ENCODE measurements at regions not wholly inside any gene's neighbourhood (a gene's known extent, or its start where the extent isn't known, plus 50 kb on each side); places are given as distances from the start of the nearest gene placed in this dataset.

GRCh38 chr3:159731254-159731653, 257.4 kb upstream of the IL12A start:
- H3K27ac Mint-ChIP-seq, result no peak overlapping the region
- Histone ChIP-seq H3K27ac (ENCODE audit: low read length) (no peak overlapping the region), H3K9me3 (ENCODE audit: control insufficient read depth, insufficient read depth, low read length) (no peaks in the 10 kb centered on the region), H3K4me3 (ENCODE audit: low read length) (no peak overlapping the region), H3K27me3 (ENCODE audit: control insufficient read depth, insufficient read depth, low read length) (no peaks in the 10 kb centered on the region), H3K4me1 (ENCODE audit: control insufficient read depth, insufficient read depth, low read length) (no peaks in the 10 kb centered on the region), H3K36me3 (ENCODE audit: control insufficient read depth, insufficient read depth, low read length) (no peaks in the 10 kb centered on the region)
- 89% methylated on average over 6 of the region's 6 CpGs for WGBS (ENCODE audit: insufficient coverage)
- DNase-seq (no peak), ATAC-seq (no peak)
- intact Hi-C loops (cut with micrococcal nuclease), result no loop called here
- no peaks in the 10 kb centered on the region for H3K36me3 Mint-ChIP-seq
- H3K27me3 Mint-ChIP-seq (ENCODE audit: low read depth in 2 of 2), result peaks cover 0 to 2% of the 10 kb centered on the region in 2 donors
- no peak overlapping the region for H3K4me3 Mint-ChIP-seq
- TF ChIP-seq, protein P1, sequence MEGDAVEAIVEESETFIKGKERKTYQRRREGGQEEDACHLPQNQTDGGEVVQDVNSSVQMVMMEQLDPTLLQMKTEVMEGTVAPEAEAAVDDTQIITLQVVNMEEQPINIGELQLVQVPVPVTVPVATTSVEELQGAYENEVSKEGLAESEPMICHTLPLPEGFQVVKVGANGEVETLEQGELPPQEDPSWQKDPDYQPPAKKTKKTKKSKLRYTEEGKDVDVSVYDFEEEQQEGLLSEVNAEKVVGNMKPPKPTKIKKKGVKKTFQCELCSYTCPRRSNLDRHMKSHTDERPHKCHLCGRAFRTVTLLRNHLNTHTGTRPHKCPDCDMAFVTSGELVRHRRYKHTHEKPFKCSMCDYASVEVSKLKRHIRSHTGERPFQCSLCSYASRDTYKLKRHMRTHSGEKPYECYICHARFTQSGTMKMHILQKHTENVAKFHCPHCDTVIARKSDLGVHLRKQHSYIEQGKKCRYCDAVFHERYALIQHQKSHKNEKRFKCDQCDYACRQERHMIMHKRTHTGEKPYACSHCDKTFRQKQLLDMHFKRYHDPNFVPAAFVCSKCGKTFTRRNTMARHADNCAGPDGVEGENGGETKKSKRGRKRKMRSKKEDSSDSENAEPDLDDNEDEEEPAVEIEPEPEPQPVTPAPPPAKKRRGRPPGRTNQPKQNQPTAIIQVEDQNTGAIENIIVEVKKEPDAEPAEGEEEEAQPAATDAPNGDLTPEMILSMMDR (IDR thresholded peaks at IDR 0.05), result no peak
- H3K9me3 Mint-ChIP-seq, result peaks cover 0 to 5% of the 10 kb centered on the region in 2 donors
- no peaks in the 10 kb centered on the region for H3K4me1 Mint-ChIP-seq

GRCh38 chr3:159732172-159733111, 256.2 kb upstream of the IL12A start:
- peaks cover 0 to 2% of the 10 kb centered on the region in 2 donors for H3K27me3 Mint-ChIP-seq (ENCODE audit: low read depth in 2 of 2)
- no peaks in the 10 kb centered on the region for H3K36me3 Mint-ChIP-seq
- H3K27ac Mint-ChIP-seq, result no peak overlapping the region
- Histone ChIP-seq H3K27ac (ENCODE audit: low read length) (no peak overlapping the region), H3K4me3 (ENCODE audit: low read length) (no peak overlapping the region), H3K9me3 (ENCODE audit: control insufficient read depth, insufficient read depth, low read length) (no peaks in the 10 kb centered on the region), H3K36me3 (ENCODE audit: control insufficient read depth, insufficient read depth, low read length) (no peaks in the 10 kb centered on the region), H3K4me1 (ENCODE audit: control insufficient read depth, insufficient read depth, low read length) (no peaks in the 10 kb centered on the region), H3K27me3 (ENCODE audit: control insufficient read depth, insufficient read depth, low read length) (no peaks in the 10 kb centered on the region)
- DNase-seq (no peak), ATAC-seq (no peak)
- intact Hi-C loops (cut with micrococcal nuclease), result no loop called here
- WGBS (ENCODE audit: insufficient coverage), result 48% methylated on average over 6 of the region's 6 CpGs
- peaks cover 0 to 5% of the 10 kb centered on the region in 2 donors for H3K9me3 Mint-ChIP-seq
- H3K4me3 Mint-ChIP-seq, result no peak overlapping the region
- H3K4me1 Mint-ChIP-seq, result no peaks in the 10 kb centered on the region
- TF ChIP-seq, protein P1 (IDR thresholded peaks at IDR 0.05), result no peak

GRCh38 chr3:159733194-159733860, 255.3 kb upstream of the IL12A start:
- H3K4me1 Mint-ChIP-seq, result no peaks in the 10 kb centered on the region
- no peak overlapping the region for H3K27ac Mint-ChIP-seq
- WGBS (ENCODE audit: insufficient coverage), result 93% methylated on average over 4 of the region's 5 CpGs
- no peak overlapping the region for H3K4me3 ChIP-seq (ENCODE audit: low read length)
- ATAC-seq, result no peak
- TF ChIP-seq, protein P1 (IDR thresholded peaks at IDR 0.05), result no peak
- H3K4me3 Mint-ChIP-seq, result no peak overlapping the region
- H3K9me3 Mint-ChIP-seq, result peaks cover 0 to 5% of the 10 kb centered on the region in 2 donors
- H3K27ac ChIP-seq (ENCODE audit: low read length), result no peak overlapping the region
- no peaks in the 10 kb centered on the region for H3K36me3 Mint-ChIP-seq
- H3K9me3 ChIP-seq (ENCODE audit: control insufficient read depth, insufficient read depth, low read length), result no peaks in the 10 kb centered on the region
- H3K4me1 ChIP-seq (ENCODE audit: control insufficient read depth, insufficient read depth, low read length), result no peaks in the 10 kb centered on the region
- DNase-seq, result no peak
- no peaks in the 10 kb centered on the region for H3K27me3 ChIP-seq (ENCODE audit: control insufficient read depth, insufficient read depth, low read length)
- peaks cover 0 to 2% of the 10 kb centered on the region in 2 donors for H3K27me3 Mint-ChIP-seq (ENCODE audit: low read depth in 2 of 2)
- H3K36me3 ChIP-seq (ENCODE audit: control insufficient read depth, insufficient read depth, low read length), result no peaks in the 10 kb centered on the region
- intact Hi-C loops (cut with micrococcal nuclease), result no loop called here

Data from natural killer cell (primary cell).